ENCODE measurements at regions not wholly inside any gene's neighbourhood (a gene's known extent, or its start where the extent isn't known, plus 50 kb on each side); places are given as distances from the start of the nearest gene placed in this dataset.
A peak's percentile ranks its signal among the peaks of the same experiment; 100 is the strongest.
"Not testable (repeated sequence)": the region's sequence is repeated elsewhere in the genome, so short reads cannot be mapped to it uniquely, and the experiment has no call there.

DNA sequence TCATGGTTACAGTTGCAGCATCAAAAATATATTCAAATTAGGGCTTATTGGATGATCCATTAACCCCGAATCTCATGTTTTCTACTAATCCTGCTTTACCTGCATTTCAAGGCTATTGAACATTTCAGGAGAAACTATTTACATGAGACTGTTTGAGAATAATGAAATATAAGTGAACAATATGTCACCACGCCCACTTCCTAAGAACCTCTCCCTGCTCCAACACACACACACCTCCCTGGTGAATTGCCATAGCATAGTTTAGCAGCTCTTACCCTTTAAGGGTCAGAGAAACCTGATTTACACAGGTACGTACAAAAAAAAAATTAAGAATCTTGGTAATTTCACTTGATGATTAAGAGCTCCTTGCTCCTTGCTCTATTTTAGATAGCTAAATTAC, 113.4 kb downstream of the ANXA5 start:
- TF ChIP-seq, protein P1, sequence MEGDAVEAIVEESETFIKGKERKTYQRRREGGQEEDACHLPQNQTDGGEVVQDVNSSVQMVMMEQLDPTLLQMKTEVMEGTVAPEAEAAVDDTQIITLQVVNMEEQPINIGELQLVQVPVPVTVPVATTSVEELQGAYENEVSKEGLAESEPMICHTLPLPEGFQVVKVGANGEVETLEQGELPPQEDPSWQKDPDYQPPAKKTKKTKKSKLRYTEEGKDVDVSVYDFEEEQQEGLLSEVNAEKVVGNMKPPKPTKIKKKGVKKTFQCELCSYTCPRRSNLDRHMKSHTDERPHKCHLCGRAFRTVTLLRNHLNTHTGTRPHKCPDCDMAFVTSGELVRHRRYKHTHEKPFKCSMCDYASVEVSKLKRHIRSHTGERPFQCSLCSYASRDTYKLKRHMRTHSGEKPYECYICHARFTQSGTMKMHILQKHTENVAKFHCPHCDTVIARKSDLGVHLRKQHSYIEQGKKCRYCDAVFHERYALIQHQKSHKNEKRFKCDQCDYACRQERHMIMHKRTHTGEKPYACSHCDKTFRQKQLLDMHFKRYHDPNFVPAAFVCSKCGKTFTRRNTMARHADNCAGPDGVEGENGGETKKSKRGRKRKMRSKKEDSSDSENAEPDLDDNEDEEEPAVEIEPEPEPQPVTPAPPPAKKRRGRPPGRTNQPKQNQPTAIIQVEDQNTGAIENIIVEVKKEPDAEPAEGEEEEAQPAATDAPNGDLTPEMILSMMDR (IDR thresholded peaks at IDR 0.05; ENCODE audit: low read length, missing control alignments): no peak
- no peak overlapping the region for H3K4me3 ChIP-seq (replicated peaks; ENCODE audit: low read depth, low read length)
- no peak for DNase-seq (ENCODE audit: low read depth)

GRCh38 chr4:121582296-121582695, 114.5 kb downstream of the ANXA5 start:
- DNase-seq (ENCODE audit: low read depth): no peak
- H3K4me3 ChIP-seq (replicated peaks; ENCODE audit: low read depth, low read length): no peak overlapping the region
- TF ChIP-seq, protein P1 (IDR thresholded peaks at IDR 0.05; ENCODE audit: low read length, missing control alignments): no peak

DNA sequence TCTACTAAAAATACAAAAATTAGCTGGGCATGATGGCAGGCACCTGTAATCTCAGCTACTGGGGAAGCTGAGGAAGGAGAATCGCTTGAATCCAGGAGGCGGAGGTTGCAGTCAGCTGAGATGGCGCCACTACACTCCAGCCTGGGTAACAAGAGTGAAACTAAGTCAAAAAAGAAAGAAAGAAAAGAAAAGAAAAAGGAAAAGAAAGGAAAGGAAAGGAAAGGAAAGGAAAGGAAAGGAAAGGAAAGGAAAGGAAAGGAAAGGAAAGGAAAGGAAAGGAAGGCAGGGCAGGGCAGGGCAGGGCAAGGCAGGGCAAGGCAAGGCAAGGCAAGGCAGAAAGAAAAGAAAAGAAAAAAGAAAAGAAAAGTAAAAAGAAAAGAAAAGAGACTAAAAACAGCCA, 121.4 kb downstream of the ANXA5 start:
- not testable (repeated sequence) for DNase-seq (ENCODE audit: low read depth)

GRCh38 chr4:121574618-121575017, 122.2 kb downstream of the ANXA5 start:
- H3K4me3 ChIP-seq (replicated peaks; ENCODE audit: low read depth, low read length): no peak overlapping the region
- no peak for DNase-seq (ENCODE audit: low read depth)
- TF ChIP-seq, protein P1 (IDR thresholded peaks at IDR 0.05; ENCODE audit: low read length, missing control alignments): no peak

More for the DNA sequence above, 121.4 kb downstream of the ANXA5 start:
- not testable (repeated sequence) for H3K4me3 ChIP-seq (replicated peaks; ENCODE audit: low read depth, low read length)

DNA sequence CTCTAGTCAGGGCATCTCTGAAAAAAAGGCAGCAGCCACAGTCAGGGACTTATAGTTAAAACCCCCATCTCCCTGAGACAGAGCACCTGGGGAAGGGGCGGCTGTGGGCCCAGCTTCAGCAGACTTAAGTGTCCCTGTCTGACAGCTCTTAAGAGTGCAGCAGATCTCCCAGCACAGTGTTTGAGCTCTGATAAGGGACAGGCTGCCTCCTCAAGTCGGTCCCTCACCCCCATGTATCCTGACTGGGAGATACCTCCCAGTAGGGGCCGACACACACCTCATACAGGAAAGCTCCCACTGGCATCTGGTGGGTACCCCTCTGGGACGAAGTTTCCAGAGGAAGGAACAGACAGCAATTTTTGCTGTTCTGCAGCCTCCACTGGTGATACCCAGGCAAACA, 129.0 kb downstream of the ANXA5 start:
- H3K4me3 ChIP-seq (replicated peaks; ENCODE audit: low read depth, low read length): no peak overlapping the region
- TF ChIP-seq, protein P1 (IDR thresholded peaks at IDR 0.05; ENCODE audit: low read length, missing control alignments): no peak
- no peak for DNase-seq (ENCODE audit: low read depth)

DNA sequence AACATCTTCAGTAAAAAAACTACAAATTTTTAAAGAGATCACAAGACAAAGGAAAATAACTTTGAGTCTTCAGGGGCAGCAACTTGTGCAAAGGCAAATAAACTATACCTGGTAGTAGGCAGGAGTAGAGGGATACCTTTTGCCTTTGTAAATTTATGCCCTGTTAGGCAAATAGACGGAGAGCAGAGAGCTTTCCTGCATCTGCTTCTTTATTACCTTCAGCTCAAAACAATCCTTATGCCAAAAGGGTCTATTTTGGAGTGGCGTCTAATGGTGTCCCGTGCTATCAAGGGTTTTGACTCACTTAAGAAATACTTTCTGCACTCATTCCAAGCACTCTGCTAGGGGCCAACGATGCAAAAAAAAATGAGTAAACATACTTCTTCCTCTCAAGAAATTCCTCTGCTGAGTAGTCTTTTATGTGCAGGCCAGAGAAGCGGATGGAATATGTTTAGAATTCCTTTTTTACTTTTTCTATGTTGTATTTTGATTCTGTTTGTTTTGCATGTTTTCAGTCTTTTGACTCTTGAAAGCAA, 131.9 kb downstream of the ANXA5 start:
- H3K4me3 ChIP-seq (replicated peaks; ENCODE audit: low read depth, low read length): no peak overlapping the region
- DNase-seq (ENCODE audit: low read depth): peak; percentile 4
- TF ChIP-seq, protein P1 (IDR thresholded peaks at IDR 0.05; ENCODE audit: low read length, missing control alignments): no peak

- TF ChIP-seq, protein P1 (IDR thresholded peaks at IDR 0.05; ENCODE audit: low read length, missing control alignments): no peak
- H3K4me3 ChIP-seq (replicated peaks; ENCODE audit: low read depth, low read length): no peak overlapping the region
- no peak for DNase-seq (ENCODE audit: low read depth)
These were observed 134.0 kb downstream of the ANXA5 start for GRCh38 chr4:121562811-121563210.

Data from fibroblast of pulmonary artery (primary cell).